A673 (cell line): ENCODE measurements at regions not wholly inside any gene's neighbourhood (a gene's known extent, or its start where the extent isn't known, plus 50 kb on each side); places are given as distances from the start of the nearest gene placed in this dataset.

ENCODE experiments used
- BruUV-seq: library from RNA; stranded (reverse); fragments of 400-500 nt; replicated peaks from 2 replicates; lab custom pipeline; 2021; lab: Mats Ljungman, UMichigan
- CTCF ChIA-PET: fragments of 300-600 bp; sonication (Branson Sonifier 250); formaldehyde crosslinking; loops from one replicate; lab custom pipeline; 2022; ENCODE audit warnings: antibody characterized with exemption; lab: Charles Lee
- POLR2A ChIA-PET: fragments of 300-600 bp; sonication (Branson Sonifier 250); formaldehyde crosslinking; loops from one replicate; lab custom pipeline; 2022; ENCODE audit warnings: antibody characterized with exemption; ENCODE audit not compliant: low non-redundant PET; lab: Charles Lee
- DNase-seq: peaks from one replicate; pipeline ENCODE4 v3.0.0-alpha.2; 2015; ENCODE audit warnings: low spot score
- H3K27ac ChIP-seq: fragments of 200-600 bp; sonication (generic); 2 replicates; pipeline ENCODE4 v1.5.1; 2016; ENCODE audit warnings: mixed run types, low read depth, mild to moderate bottlenecking, mixed read lengths, antibody characterized with exemption, low read length; ENCODE audit not compliant: poor library complexity, severe bottlenecking
- H3K27me3 ChIP-seq: fragments of 200-600 bp; sonication (generic); replicated peaks from 2 replicates; pipeline ENCODE4 v1.6.1; 2017; ENCODE audit warnings: mixed run types, low read depth, mild to moderate bottlenecking, mixed read lengths, antibody characterized with exemption, low read length; ENCODE audit not compliant: insufficient read depth, poor library complexity
- H3K36me3 ChIP-seq: fragments of 200-600 bp; sonication (generic); 2 replicates; pipeline ENCODE4 v1.6.1; 2016; ENCODE audit warnings: mixed run types, mild to moderate bottlenecking, mixed read lengths, antibody characterized with exemption, low read length; ENCODE audit not compliant: insufficient read depth, poor library complexity, severe bottlenecking
- H3K4me1 ChIP-seq: fragments of 200-600 bp; sonication (generic); 2 replicates; pipeline ENCODE4 v1.6.1; 2017; ENCODE audit warnings: mixed run types, mild to moderate bottlenecking, mixed read lengths, antibody characterized with exemption, low read length; ENCODE audit not compliant: insufficient read depth, poor library complexity, severe bottlenecking
- H3K4me3 ChIP-seq: fragments of 200-600 bp; sonication (generic); 2 replicates; pipeline ENCODE4 v1.5.1; 2016; ENCODE audit warnings: low read depth, mixed run types, mild to moderate bottlenecking, mixed read lengths, low read length; ENCODE audit not compliant: poor library complexity, severe bottlenecking
- H3K9me3 ChIP-seq: fragments of 200-600 bp; sonication (generic); 2 replicates; pipeline ENCODE4 v1.6.1; 2016; ENCODE audit warnings: mixed run types, low read depth, mild to moderate bottlenecking, mixed read lengths, antibody characterized with exemption, low read length; ENCODE audit not compliant: poor library complexity, severe bottlenecking
- CTCF ChIP-seq: fragments of 300-800, 200-600 bp; sonication (generic); conservative IDR thresholded peaks from 2 replicates; pipeline ENCODE4 v1.5.1; 2017; ENCODE audit warnings: low read depth, mild to moderate bottlenecking, antibody characterized with exemption, low read length, moderate library complexity, mixed read lengths
- EZH2 ChIP-seq: fragments of 200-600 bp; sonication (generic); IDR thresholded peaks from 2 replicates; pipeline ENCODE4 v1.6.1; 2017; ENCODE audit warnings: borderline replicate concordance, low read depth, mild to moderate bottlenecking, mixed read lengths, antibody characterized with exemption, low read length; ENCODE audit not compliant: poor library complexity, severe bottlenecking
- intact Hi-C: fragments of 100-400 bp; cut with micrococcal nuclease; formaldehyde crosslinking; loops from one replicate; pipeline ENCODE4 v1.10.0; 2022; ENCODE audit not compliant: unreplicated experiment

DNA sequence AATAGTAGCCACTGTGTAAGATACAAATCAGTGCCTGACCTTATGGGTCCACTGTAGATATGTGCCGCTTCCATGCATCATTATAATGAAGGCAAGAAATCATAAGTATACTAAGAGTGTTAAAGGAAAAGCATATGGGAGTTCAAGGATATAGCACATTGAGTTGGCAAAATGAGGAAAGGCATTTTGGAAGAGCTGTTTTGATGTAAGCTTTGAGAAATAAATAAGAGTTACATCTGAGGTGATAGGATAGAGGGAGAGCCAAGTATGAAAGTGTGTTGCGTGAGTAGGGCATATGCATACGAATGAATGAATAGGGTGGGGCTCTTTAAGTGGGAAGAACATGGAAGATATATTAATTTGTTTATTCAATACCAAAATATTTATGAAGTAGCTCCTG is 101.0 kb upstream of the DMAC1 start:
- H3K27me3 ChIP-seq, result no peaks in the 10 kb centered on the region
- no peak overlapping the region for H3K27ac ChIP-seq
- CTCF ChIA-PET, result no interaction called here
- POLR2A ChIA-PET, result no interaction called here
- H3K9me3 ChIP-seq, result no peaks in the 10 kb centered on the region
- H3K36me3 ChIP-seq, result no peaks in the 10 kb centered on the region
- H3K4me3 ChIP-seq, result no peak overlapping the region
- TF ChIP-seq EZH2 (no peak), CTCF (no peak)
- no TSS peak for BruUV-seq
- H3K4me1 ChIP-seq, result no peaks in the 10 kb centered on the region
- intact Hi-C loops, result no loop called here
- DNase-seq, result no peak

GRCh38 chr9:7899753-7900152 is 100.2 kb upstream of the DMAC1 start:
- H3K36me3 ChIP-seq, result no peaks in the 10 kb centered on the region
- H3K4me1 ChIP-seq, result no peaks in the 10 kb centered on the region
- TF ChIP-seq EZH2, result no peak
- no peak for TF ChIP-seq CTCF
- intact Hi-C loops, result no loop called here
- ChIA-PET CTCF (no interaction called here), POLR2A (no interaction called here)
- no peaks in the 10 kb centered on the region for H3K27me3 ChIP-seq
- DNase-seq, result no peak
- no TSS peak for BruUV-seq
- no peaks in the 10 kb centered on the region for H3K9me3 ChIP-seq
- no peak overlapping the region for H3K27ac ChIP-seq
- no peak overlapping the region for H3K4me3 ChIP-seq

GRCh38 chr9:7894231-7894630 is 94.7 kb upstream of the DMAC1 start:
- H3K36me3 ChIP-seq, result no peaks in the 10 kb centered on the region
- ChIA-PET POLR2A (no interaction called here), CTCF (no interaction called here)
- H3K9me3 ChIP-seq, result peaks cover 4% of the 10 kb centered on the region
- no TSS peak for BruUV-seq
- H3K4me1 ChIP-seq, result no peaks in the 10 kb centered on the region
- TF ChIP-seq CTCF (no peak), EZH2 (no peak)
- no peak for DNase-seq
- no peak overlapping the region for H3K27ac ChIP-seq
- no peak overlapping the region for H3K4me3 ChIP-seq
- intact Hi-C loops, result no loop called here
- H3K27me3 ChIP-seq, result no peaks in the 10 kb centered on the region
